CD14-positive monocyte (primary cell): ENCODE measurements at regions not wholly inside any gene's neighbourhood (a gene's known extent, or its start where the extent isn't known, plus 50 kb on each side); places are given as distances from the start of the nearest gene placed in this dataset.
A peak's percentile ranks its signal among the peaks of the same experiment; 100 is the strongest.

Source experiments
- DNase-seq, 3 donors: peaks; one replicate each; pipeline ENCODE4 v3.0.0-alpha.2; 2011 to 2022
- H2AFZ ChIP-seq: 2 replicates; pipeline ENCODE4 v1.6.0; 2012; ENCODE audit warnings: mild to moderate bottlenecking, low read depth, low read length, inconsistent platforms; ENCODE audit not compliant: insufficient read depth, poor library complexity, severe bottlenecking
- H3K27ac ChIP-seq, 2 donors: 1 replicate in 1 of 2; 2 replicates in 1 of 2; pipeline ENCODE4 v1.5.1; 2012 to 2013; ENCODE audit warnings: low read length in 2 of 2, control low read depth in 1 of 2, inconsistent platforms in 1 of 2, low read depth in 1 of 2, mild to moderate bottlenecking in 1 of 2
- H3K27me3 ChIP-seq, 2 donors: one replicate each; pipeline versions ENCODE4 v1.6.0 to v1.6.1; 2011 to 2013; ENCODE audit warnings: low read length in 2 of 2; ENCODE audit not compliant: control insufficient read depth in 2 of 2, insufficient read depth in 2 of 2
- H3K36me3 ChIP-seq, 2 donors: replicated peaks in 1 of 2; 1 replicate in 1 of 2; 2 replicates in 1 of 2; pipeline versions ENCODE4 v1.5.1 to v1.6.1; 2012 to 2013; ENCODE audit warnings: low read length in 2 of 2, control low read depth in 1 of 2, inconsistent platforms in 1 of 2, mild to moderate bottlenecking in 1 of 2; ENCODE audit not compliant: insufficient read depth in 2 of 2, control insufficient read depth in 1 of 2
- H3K4me1 ChIP-seq, 2 donors: 1 replicate in 1 of 2; 2 replicates in 1 of 2; pipeline versions ENCODE4 v1.5.1 to v1.6.1; 2012 to 2013; ENCODE audit warnings: low read length in 2 of 2, control low read depth in 1 of 2, inconsistent platforms in 1 of 2, mild to moderate bottlenecking in 1 of 2, moderate library complexity in 1 of 2; ENCODE audit not compliant: insufficient read depth in 2 of 2, control insufficient read depth in 1 of 2
- H3K4me2 ChIP-seq: replicated peaks from 2 replicates; pipeline ENCODE3; 2012; ENCODE audit warnings: low read length, moderate library complexity, mild to moderate bottlenecking; ENCODE audit not compliant: poor library complexity, severe bottlenecking; ENCODE audit errors: extremely low read depth
- H3K4me3 ChIP-seq, 3 experiments: fragments of 200-600 bp in 1 of 3; sonication (generic) in 1 of 3; replicated peaks in 1 of 3; 1 replicate in 2 of 3; 2 replicates in 1 of 3; pipeline ENCODE4 v1.5.1; 2011 to 2013; ENCODE audit warnings: low read length in 3 of 3, mild to moderate bottlenecking in 3 of 3, control low read depth in 2 of 3, low read depth in 2 of 3, inconsistent platforms in 1 of 3, moderate library complexity in 1 of 3
- H3K79me2 ChIP-seq: 2 replicates; pipeline ENCODE4 v1.6.0; 2012; ENCODE audit warnings: mild to moderate bottlenecking, control low read depth, inconsistent platforms, low read length, moderate library complexity; ENCODE audit not compliant: insufficient read depth
- H3K9ac ChIP-seq: 2 replicates; pipeline ENCODE4 v1.6.0; 2017; ENCODE audit warnings: low read length, mild to moderate bottlenecking; ENCODE audit not compliant: insufficient read depth, poor library complexity, severe bottlenecking
- H3K9me3 ChIP-seq, 2 donors: replicated peaks in 1 of 2; 1 replicate in 1 of 2; 2 replicates in 1 of 2; pipeline versions ENCODE4 v1.5.1 to v1.6.1; 2012 to 2013; ENCODE audit warnings: low read length in 2 of 2, control low read depth in 1 of 2; ENCODE audit not compliant: control insufficient read depth in 1 of 2, insufficient read depth in 1 of 2
- H4K20me1 ChIP-seq: 2 replicates; pipeline ENCODE4 v1.6.0; 2012; ENCODE audit warnings: mild to moderate bottlenecking, low read length, control low read depth, moderate library complexity; ENCODE audit not compliant: insufficient read depth
- H3K27ac Mint-ChIP-seq, 7 donors: one replicate each; pipeline ENCODE4 v1.8.0; 2020; ENCODE audit warnings: mild to moderate bottlenecking in 7 of 7, mixed read lengths in 7 of 7, moderate library complexity in 6 of 7, inconsistent platforms in 2 of 7
- H3K27me3 Mint-ChIP-seq, 3 donors: one replicate each; pipeline ENCODE4 v1.8.0; 2021 to 2022; ENCODE audit warnings: low read depth in 3 of 3, mild to moderate bottlenecking in 3 of 3, mixed read lengths in 3 of 3, moderate library complexity in 3 of 3, inconsistent platforms in 1 of 3
- H3K36me3 Mint-ChIP-seq, 2 donors: one replicate each; pipeline ENCODE4 v1.8.0; 2020; ENCODE audit warnings: mixed read lengths in 2 of 2, inconsistent platforms in 1 of 2, mild to moderate bottlenecking in 1 of 2
- H3K4me1 Mint-ChIP-seq: one replicate; pipeline ENCODE4 v1.8.0; 2020; ENCODE audit warnings: mild to moderate bottlenecking, mixed read lengths
- H3K4me3 Mint-ChIP-seq, 2 donors: one replicate each; pipeline ENCODE4 v1.8.0; 2020; ENCODE audit warnings: mild to moderate bottlenecking in 2 of 2, mixed read lengths in 2 of 2, moderate library complexity in 1 of 2
- H3K9me3 Mint-ChIP-seq, 7 donors: one replicate each; pipeline ENCODE4 v1.8.0; 2020 to 2022; ENCODE audit warnings: mixed read lengths in 7 of 7, mild to moderate bottlenecking in 6 of 7, moderate library complexity in 6 of 7, inconsistent platforms in 2 of 7
- CTCF ChIP-seq: fragments of 200-600 bp; IDR thresholded peaks from one replicate; pipeline ENCODE4 v1.8.0; 2022; ENCODE audit warnings: antibody characterized with exemption, mild to moderate bottlenecking
- WGBS: methylation state at CpG from one replicate; pipeline ENCODE4 v1.1.5; 2013; ENCODE audit warnings: missing lambda C conversion rate; ENCODE audit not compliant: insufficient coverage; 5-methylcytosine and 5-hydroxymethylcytosine counted together
- intact Hi-C, 2 donors: fragments of 100-400 bp; cut with micrococcal nuclease; formaldehyde crosslinking; loops; one replicate each; pipeline versions ENCODE4 v1.15.0 to v1.15.1; 2023

DNA sequence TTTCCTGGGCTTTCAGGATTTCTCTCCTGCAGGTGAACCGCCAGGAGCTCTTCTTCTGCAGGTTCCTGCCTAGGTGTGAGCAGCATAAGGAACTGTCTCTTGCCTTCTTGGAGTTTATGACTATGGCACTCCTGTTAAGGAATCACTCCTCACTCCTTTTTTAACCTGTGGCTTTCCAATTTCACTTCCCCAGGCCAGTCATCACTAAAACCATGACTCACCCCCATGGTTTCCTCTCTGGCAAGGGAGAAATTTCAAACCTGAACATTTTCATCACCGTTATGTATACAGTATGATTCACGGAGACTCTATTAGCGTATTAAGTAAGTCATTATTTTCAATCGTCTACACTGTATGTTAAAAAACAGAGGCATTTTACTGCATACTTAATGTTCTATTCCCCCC, 78.2 kb upstream of the ARID1B start:
- Mint-ChIP-seq H3K9me3 (no peaks in the 10 kb centered on the region), H3K27ac (peak overlapping the region in 2 of 7 donors; percentile 45 to 57), H3K36me3 (no peaks in the 10 kb centered on the region), H3K4me3 (peak overlapping the region in 1 of 2 donors; percentile 42), H3K4me1 (peaks cover 45% of the 10 kb centered on the region), H3K27me3 (peaks cover 0 to 6% (median 3%) of the 10 kb centered on the region in 3 donors)
- Histone ChIP-seq H3K4me2 (no peak overlapping the region), H3K4me3 (no peak overlapping the region), H3K4me1 (peaks cover 31 to 33% of the 10 kb centered on the region in 2 donors), H3K79me2 (no peaks in the 10 kb centered on the region), H4K20me1 (no peaks in the 10 kb centered on the region), H3K27me3 (no peaks in the 10 kb centered on the region), H2AFZ (no peak overlapping the region), H3K36me3 (no peaks in the 10 kb centered on the region), H3K27ac (no peak overlapping the region), H3K9me3 (no peaks in the 10 kb centered on the region), H3K9ac (no peak overlapping the region)
- TF ChIP-seq CTCF = no peak
- no CpG with 5 or more reads among the region's 5 CpGs for WGBS
- intact Hi-C loops = no loop called here
- peak; percentile 52 to 81 (median 70) for DNase-seq

- DNase-seq = no peak
- H3K27me3 Mint-ChIP-seq = peaks cover 0 to 6% (median 3%) of the 10 kb centered on the region in 3 donors
- Histone ChIP-seq H3K4me3 (no peak overlapping the region), H3K9me3 (no peaks in the 10 kb centered on the region), H3K9ac (no peak overlapping the region), H3K4me1 (peaks cover 29 to 31% of the 10 kb centered on the region in 2 donors), H3K79me2 (no peaks in the 10 kb centered on the region), H3K36me3 (no peaks in the 10 kb centered on the region), H3K27ac (no peak overlapping the region), H3K4me2 (peak overlapping the region; percentile 9), H3K27me3 (no peaks in the 10 kb centered on the region), H4K20me1 (no peaks in the 10 kb centered on the region), H2AFZ (no peak overlapping the region)
- peak overlapping the region in 2 of 7 donors; percentile 4 to 57 for H3K27ac Mint-ChIP-seq
- H3K36me3 Mint-ChIP-seq = no peaks in the 10 kb centered on the region
- no peak overlapping the region for H3K4me3 Mint-ChIP-seq
- 28% methylated on average over 7 of the region's 9 CpGs for WGBS
- H3K9me3 Mint-ChIP-seq = no peaks in the 10 kb centered on the region
- intact Hi-C loops = no loop called here
- no peak for TF ChIP-seq CTCF
- peaks cover 39% of the 10 kb centered on the region for H3K4me1 Mint-ChIP-seq
Measured at GRCh38 chr6:156698239-156699016, 78.8 kb upstream of the ARID1B start.
